Body of pancreas (tissue), 4 donors: ENCODE measurements at regions not wholly inside any gene's neighbourhood (a gene's known extent, or its start where the extent isn't known, plus 50 kb on each side); places are given as distances from the start of the nearest gene placed in this dataset.

Experiments
- POLR2A ChIP-seq, 3 donors: fragments of 450-650 bp; IDR thresholded peaks; one replicate each; pipeline ENCODE4 v1.6.1; 2016; ENCODE audit warnings: antibody characterized with exemption in 3 of 3, mild to moderate bottlenecking in 2 of 3
- TF ChIP-seq, protein P1 (sequence below), 7 experiments: fragments of 450-650 bp in 4 of 7; fragments of 200-600 bp in 3 of 7; sonication (generic) in 3 of 7; IDR thresholded peaks; one replicate each; pipeline ENCODE4 v1.5.1; 2016 to 2019; ENCODE audit warnings: antibody characterized with exemption in 7 of 7

- TF ChIP-seq, protein P1, sequence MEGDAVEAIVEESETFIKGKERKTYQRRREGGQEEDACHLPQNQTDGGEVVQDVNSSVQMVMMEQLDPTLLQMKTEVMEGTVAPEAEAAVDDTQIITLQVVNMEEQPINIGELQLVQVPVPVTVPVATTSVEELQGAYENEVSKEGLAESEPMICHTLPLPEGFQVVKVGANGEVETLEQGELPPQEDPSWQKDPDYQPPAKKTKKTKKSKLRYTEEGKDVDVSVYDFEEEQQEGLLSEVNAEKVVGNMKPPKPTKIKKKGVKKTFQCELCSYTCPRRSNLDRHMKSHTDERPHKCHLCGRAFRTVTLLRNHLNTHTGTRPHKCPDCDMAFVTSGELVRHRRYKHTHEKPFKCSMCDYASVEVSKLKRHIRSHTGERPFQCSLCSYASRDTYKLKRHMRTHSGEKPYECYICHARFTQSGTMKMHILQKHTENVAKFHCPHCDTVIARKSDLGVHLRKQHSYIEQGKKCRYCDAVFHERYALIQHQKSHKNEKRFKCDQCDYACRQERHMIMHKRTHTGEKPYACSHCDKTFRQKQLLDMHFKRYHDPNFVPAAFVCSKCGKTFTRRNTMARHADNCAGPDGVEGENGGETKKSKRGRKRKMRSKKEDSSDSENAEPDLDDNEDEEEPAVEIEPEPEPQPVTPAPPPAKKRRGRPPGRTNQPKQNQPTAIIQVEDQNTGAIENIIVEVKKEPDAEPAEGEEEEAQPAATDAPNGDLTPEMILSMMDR (IDR thresholded peaks at IDR 0.05), result no peak
- no peak for TF ChIP-seq POLR2A (IDR thresholded peaks at IDR 0.05)
Observed at GRCh38 chr7:33698692-33699128, 206.6 kb upstream of the BMPER start.
